Hematopoietic multipotent progenitor cell treated with erythropoietin and hydrocortisone succinate and interleukin-3 and kit ligand, for 17 days (in vitro differentiated cells): ENCODE measurements at regions not wholly inside any gene's neighbourhood (a gene's known extent, or its start where the extent isn't known, plus 50 kb on each side); places are given as distances from the start of the nearest gene placed in this dataset.
"Not testable (repeated sequence)": the region's sequence is repeated elsewhere in the genome, so short reads cannot be mapped to it uniquely, and the experiment has no call there.

Experiments
- DNase-seq: peaks from one replicate; pipeline ENCODE4 v3.0.0-alpha.2; 2015; ENCODE audit warnings: low spot score

DNA sequence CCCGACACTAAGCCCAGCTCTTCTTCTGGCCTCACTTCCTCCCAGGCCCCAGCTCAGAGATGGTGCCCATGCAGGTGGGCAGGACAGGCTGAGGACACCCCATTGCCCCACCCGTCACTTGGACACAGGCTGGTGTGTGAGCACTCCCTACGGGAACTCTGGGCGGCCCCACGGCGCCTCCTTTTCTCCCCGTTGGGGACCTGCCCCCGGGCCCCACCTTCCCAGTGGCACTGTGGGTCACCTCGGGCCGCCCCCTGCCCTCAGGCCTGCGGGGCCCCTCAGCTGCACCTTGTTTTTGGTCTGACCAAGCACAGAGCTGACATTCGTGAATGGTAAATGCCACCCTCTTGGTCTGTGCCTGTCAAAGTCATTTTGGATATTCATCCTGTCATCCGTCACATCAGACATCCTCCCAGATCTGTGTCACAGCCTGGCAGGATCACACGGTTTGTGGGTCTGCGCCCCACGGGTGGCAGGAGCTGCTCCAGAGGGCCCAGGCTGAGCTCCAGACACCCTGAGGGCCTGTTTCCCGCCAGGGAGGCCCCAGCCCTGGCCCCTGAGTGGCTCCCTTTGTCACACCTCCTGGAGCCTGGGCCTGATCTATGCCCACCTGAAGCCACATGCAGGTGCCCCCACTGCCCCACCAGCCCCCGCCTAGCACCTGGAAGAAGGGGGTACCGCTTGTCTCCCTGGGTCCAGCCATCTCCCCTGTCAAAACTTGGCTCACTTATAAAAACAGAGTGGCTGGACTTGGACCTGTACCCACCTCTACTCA lies 1188.5 kb downstream of the BRD1 start:
- no peak for DNase-seq

DNA sequence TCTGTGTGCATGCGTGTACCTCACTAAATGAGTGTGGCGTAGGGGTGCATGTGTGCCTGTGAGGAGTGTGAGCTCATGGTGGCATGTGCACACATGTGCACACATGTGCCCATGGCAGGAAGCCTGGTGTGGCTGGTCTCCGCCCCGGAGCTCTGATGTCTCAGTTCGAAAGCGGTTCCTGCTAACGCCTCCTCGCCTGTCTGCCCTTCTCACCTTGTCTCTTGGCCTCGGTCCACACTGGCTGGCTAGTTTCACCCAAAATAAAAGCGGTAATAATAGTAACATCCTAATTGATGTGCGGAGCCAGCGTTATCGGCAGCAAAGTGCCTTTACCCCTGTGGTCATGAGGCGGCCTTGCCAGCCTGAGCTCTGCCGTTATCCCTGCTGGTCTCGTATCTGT lies 1190.4 kb downstream of the BRD1 start:
- DNase-seq, result no peak

GRCh38 chr22:48636746-48637145 lies 1190.9 kb downstream of the BRD1 start:
- DNase-seq, result no peak

GRCh38 chr22:48635816-48636215 lies 1191.9 kb downstream of the BRD1 start:
- DNase-seq, result no peak

- no peak for DNase-seq
Observed at GRCh38 chr22:48635031-48635430, 1192.6 kb downstream of the BRD1 start.

GRCh38 chr22:48633996-48634836 lies 1193.5 kb downstream of the BRD1 start:
- no peak for DNase-seq

GRCh38 chr22:48632646-48633246 lies 1194.9 kb downstream of the BRD1 start:
- DNase-seq, result no peak

DNA sequence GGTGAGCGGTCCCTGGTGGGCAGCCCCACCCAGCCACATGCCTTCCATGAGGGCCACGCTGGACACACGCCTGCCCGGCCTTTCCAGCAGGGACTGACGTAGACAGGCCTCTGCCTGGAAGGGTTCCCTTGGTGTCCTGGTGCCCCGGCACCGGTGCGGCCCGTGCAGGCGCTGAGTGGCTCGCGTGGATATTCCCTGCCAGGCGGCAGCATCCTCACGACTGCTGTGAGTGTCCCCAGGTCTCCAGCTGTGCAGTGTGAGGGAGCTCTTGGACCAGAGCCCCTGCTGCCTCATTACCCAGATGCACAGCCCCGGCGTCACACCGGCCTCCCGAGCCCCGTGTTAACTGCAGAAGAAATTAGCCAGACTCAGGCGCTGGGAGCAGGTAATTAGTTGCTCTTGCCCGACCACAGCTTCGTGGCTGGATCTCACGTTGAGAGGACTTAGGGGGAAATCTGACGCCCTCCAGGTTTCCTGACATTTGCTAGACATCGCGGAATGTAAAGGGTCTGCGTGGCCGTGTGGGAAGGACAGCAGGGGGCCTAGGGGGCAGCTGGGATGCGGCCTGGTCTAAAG lies 1196.3 kb downstream of the BRD1 start:
- DNase-seq, result no peak

- no peak for DNase-seq
Observed at GRCh38 chr22:48630848-48631247, 1196.8 kb downstream of the BRD1 start.

GRCh38 chr22:48630433-48630754 lies 1197.3 kb downstream of the BRD1 start:
- no peak for DNase-seq

GRCh38 chr22:48629631-48630432 lies 1197.8 kb downstream of the BRD1 start:
- no peak for DNase-seq

DNA sequence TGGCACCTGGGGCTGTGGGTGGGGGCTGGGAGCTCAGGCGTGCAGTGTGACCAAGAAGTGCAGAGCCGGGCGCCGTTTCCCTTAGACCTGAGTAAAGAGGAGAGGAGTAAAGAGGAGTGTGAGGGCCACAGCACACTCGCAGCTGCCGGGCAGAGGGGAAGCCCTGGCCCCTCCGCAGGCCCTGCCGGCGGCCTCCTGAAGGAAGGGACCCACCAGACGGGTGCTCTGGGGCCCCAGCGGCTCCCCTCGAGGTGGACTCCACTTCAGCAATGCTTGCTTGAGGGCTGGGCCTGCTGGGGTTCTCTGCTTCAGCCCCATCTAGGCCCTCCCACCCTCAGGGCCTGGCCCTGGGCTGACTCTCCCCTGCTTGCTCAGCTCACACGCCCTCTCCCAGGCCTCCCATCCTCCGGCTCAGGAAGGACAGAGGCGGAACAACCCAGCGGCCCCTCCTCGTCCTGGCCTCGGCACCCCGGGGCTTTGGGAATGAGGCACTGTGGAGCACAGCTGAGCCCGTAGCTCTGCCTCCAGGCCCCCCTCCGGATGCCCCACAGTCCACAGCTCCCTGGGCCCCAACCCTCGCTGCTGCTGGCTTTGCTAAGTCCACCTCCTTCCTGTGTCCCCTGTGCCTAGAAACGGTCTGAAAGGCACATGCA lies 1198.7 kb downstream of the BRD1 start:
- DNase-seq, result no peak

DNA sequence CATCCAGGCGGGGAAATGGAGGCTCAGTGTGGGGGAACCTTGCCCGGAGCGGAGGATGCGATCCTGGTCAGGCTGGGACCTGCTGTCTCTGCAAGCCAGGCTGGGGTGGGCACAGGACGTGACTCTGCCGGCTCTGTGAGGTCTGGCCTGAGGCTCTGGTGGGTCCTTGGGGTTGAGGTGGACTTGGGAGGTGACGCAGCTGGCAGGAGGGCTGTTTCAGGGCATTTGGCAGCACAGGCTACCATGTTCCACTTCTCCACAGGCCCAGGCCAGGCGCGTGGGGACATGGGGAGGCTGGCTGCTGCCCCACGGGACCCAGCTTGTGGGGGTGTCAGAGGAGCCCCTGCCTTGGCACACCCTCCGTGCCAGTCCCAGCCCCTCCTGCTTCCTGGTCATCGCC lies 1199.7 kb downstream of the BRD1 start:
- no peak for DNase-seq

GRCh38 chr22:48627203-48627602 lies 1200.5 kb downstream of the BRD1 start:
- DNase-seq, result no peak

- no peak for DNase-seq
Observed at GRCh38 chr22:48624401-48624800, 1203.3 kb downstream of the BRD1 start.

GRCh38 chr22:48622891-48623545 lies 1204.7 kb downstream of the BRD1 start:
- DNase-seq, result no peak

DNA sequence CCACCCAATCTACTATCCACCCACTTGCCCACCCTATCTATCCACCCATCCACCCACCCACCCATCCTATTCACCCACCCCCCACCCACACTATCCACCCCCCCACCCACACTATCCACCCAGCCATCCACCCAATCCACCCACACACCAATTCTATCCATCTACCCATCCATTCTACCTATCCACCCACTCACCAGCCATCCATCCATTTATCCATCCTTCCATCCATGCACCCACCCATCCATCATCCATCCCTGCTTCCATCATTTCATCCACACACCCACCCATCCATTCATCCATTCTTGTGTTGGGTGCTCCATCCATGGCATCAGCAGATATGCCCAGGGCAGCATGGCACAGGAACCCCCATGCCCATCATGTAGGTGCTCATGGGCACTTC lies 1206.6 kb downstream of the BRD1 start:
- DNase-seq, result no peak

GRCh38 chr22:48620460-48620859 lies 1207.2 kb downstream of the BRD1 start:
- not testable (repeated sequence) for DNase-seq

DNA sequence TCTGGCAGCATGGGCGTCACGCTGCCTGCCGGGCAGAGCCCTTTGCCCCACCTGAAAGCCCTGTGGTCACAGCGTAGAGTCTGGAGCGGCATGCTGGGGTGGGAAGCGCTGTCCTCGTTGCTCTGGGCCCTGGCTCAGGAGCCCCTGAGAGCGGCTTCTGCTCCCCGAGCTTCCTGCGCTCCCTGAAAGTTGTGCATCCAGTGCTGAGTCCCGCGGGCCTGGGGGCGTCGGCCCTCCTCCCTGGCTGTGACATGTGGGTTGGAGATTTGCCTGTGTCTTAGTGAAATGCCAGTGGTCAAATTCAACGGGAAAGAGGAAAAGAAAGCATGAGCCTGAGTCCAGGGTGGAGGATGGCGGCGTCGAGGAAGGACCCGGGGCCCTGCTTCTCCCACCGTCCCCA lies 1208.0 kb downstream of the BRD1 start:
- no peak for DNase-seq

DNA sequence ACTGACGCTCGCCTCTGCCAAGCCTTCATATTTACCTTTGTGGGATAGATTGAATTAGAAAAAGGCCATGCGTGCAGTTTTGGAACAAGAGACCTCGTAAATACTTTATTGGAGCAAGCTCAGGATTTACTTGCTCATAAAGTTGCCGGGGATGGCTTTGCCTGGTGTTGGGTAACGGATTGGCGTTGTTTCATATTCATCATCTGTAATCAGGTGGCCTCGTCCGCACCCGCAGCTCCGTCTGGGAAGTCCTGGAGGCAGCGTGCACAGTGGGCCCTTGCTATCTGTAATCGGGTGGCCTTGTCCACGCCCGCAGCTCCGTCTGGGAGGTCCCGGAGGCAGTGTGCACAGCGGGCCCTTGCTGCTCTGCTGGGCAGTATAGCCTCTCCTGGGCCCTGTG lies 1209.3 kb downstream of the BRD1 start:
- no peak for DNase-seq

DNA sequence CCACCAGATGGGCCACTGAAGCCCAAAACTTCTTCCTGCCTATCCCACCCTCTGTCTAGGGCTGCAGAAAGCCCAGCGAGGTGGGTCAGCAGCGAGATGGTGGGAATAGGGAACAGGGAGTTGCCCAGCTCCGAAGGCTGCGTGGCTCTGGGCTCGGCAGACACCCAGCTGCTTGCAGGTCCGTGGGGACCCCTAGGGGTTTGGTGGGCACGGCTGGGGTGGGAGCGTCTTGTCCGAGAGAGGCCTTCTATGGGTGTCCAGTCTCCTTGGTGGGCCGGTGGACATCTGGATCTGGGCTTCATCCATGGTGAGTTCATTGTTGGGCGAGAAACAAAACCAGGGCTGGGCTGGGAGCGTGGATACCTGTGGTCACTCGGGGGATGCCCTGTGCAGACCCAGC lies 1211.0 kb downstream of the BRD1 start:
- no peak for DNase-seq
